ENCODE measurements at regions not wholly inside any gene's neighbourhood (a gene's known extent, or its start where the extent isn't known, plus 50 kb on each side); places are given as distances from the start of the nearest gene placed in this dataset.
"Not testable (repeated sequence)": the region's sequence is repeated elsewhere in the genome, so short reads cannot be mapped to it uniquely, and the experiment has no call there.

- DNase-seq (no peak), ATAC-seq (no peak)
- intact Hi-C loops (cut with DNase I, micrococcal nuclease): no loop called here
Measured at GRCh38 chr6:67606906-67607828, 1027.9 kb upstream of the ADGRB3 start.

- DNase-seq: no peak
- intact Hi-C loops (cut with DNase I, micrococcal nuclease): no loop called here
- ATAC-seq: no peak
Measured at GRCh38 chr6:67594366-67594765, 1040.7 kb upstream of the ADGRB3 start.

GRCh38 chr6:67593247-67593646, 1041.8 kb upstream of the ADGRB3 start:
- DNase-seq: no peak
- no peak for ATAC-seq
- intact Hi-C loops (cut with DNase I, micrococcal nuclease): no loop called here

- ATAC-seq (no peak), DNase-seq (no peak)
- intact Hi-C loops (cut with DNase I, micrococcal nuclease): no loop called here
Measured at GRCh38 chr6:67591910-67592309, 1043.2 kb upstream of the ADGRB3 start.

- ATAC-seq (no peak), DNase-seq (no peak)
- intact Hi-C loops (cut with DNase I, micrococcal nuclease): no loop called here
Measured at GRCh38 chr6:67567842-67568241, 1067.2 kb upstream of the ADGRB3 start.

- intact Hi-C loops (cut with DNase I, micrococcal nuclease): no loop called here
- DNase-seq: no peak
- no peak for ATAC-seq
Measured at GRCh38 chr6:67563671-67564070, 1071.4 kb upstream of the ADGRB3 start.

GRCh38 chr6:67560068-67560467, 1075.0 kb upstream of the ADGRB3 start:
- ATAC-seq (no peak), DNase-seq (no peak)
- intact Hi-C loops (cut with DNase I, micrococcal nuclease): no loop called here

- no peak for ATAC-seq
- intact Hi-C loops (cut with DNase I, micrococcal nuclease): no loop called here
- no peak for DNase-seq
Measured at GRCh38 chr6:67558985-67559384, 1076.1 kb upstream of the ADGRB3 start.

GRCh38 chr6:67544851-67545452, 1090.1 kb upstream of the ADGRB3 start:
- no peak for ATAC-seq

GRCh38 chr6:67541586-67541985, 1093.5 kb upstream of the ADGRB3 start:
- intact Hi-C loops (cut with DNase I, micrococcal nuclease): no loop called here
- ATAC-seq (no peak), DNase-seq (no peak)

More at GRCh38 chr6:67544851-67545452, 1090.1 kb upstream of the ADGRB3 start:
- intact Hi-C loops (cut with DNase I, micrococcal nuclease): no loop called here
- DNase-seq: no peak

GRCh38 chr6:67538032-67538431, 1097.0 kb upstream of the ADGRB3 start:
- no peak for ATAC-seq
- intact Hi-C loops (cut with DNase I, micrococcal nuclease): no loop called here
- DNase-seq: no peak

GRCh38 chr6:67535946-67536345, 1099.1 kb upstream of the ADGRB3 start:
- ATAC-seq (no peak), DNase-seq (no peak)
- intact Hi-C loops (cut with DNase I, micrococcal nuclease): no loop called here

GRCh38 chr6:67506352-67506751, 1128.7 kb upstream of the ADGRB3 start:
- ATAC-seq (no peak), DNase-seq (no peak)
- intact Hi-C loops (cut with DNase I, micrococcal nuclease): no loop called here

GRCh38 chr6:67501755-67502154, 1133.3 kb upstream of the ADGRB3 start:
- ATAC-seq: no peak
- intact Hi-C loops (cut with DNase I, micrococcal nuclease): no loop called here

GRCh38 chr6:67497749-67498148, 1137.3 kb upstream of the ADGRB3 start:
- intact Hi-C loops (cut with DNase I, micrococcal nuclease): no loop called here
- no peak for ATAC-seq
- DNase-seq: no peak

More at GRCh38 chr6:67501755-67502154, 1133.3 kb upstream of the ADGRB3 start:
- DNase-seq: no peak

- intact Hi-C loops (cut with DNase I, micrococcal nuclease): no loop called here
- ATAC-seq (no peak), DNase-seq (no peak)
Measured at GRCh38 chr6:67496191-67496590, 1138.9 kb upstream of the ADGRB3 start.

GRCh38 chr6:67493682-67494081, 1141.4 kb upstream of the ADGRB3 start:
- intact Hi-C loops (cut with DNase I, micrococcal nuclease): no loop called here
- no peak for ATAC-seq
- no peak for DNase-seq

- intact Hi-C loops (cut with DNase I, micrococcal nuclease): no loop called here
- no peak for ATAC-seq
- no peak for DNase-seq
Measured at GRCh38 chr6:67475700-67476099, 1159.4 kb upstream of the ADGRB3 start.

- intact Hi-C loops (cut with DNase I, micrococcal nuclease): no loop called here
- DNase-seq (no peak), ATAC-seq (no peak)
Measured at GRCh38 chr6:67467341-67467740, 1167.7 kb upstream of the ADGRB3 start.

- DNase-seq; intact Hi-C loops (cut with DNase I, micrococcal nuclease); ATAC-seq: not testable (repeated sequence)
Measured at GRCh38 chr6:67462725-67463124, 1172.4 kb upstream of the ADGRB3 start.

Data from left colon (tissue), 2 donors.